ENCODE measurements at regions not wholly inside any gene's neighbourhood (a gene's known extent, or its start where the extent isn't known, plus 50 kb on each side); places are given as distances from the start of the nearest gene placed in this dataset.

DNA sequence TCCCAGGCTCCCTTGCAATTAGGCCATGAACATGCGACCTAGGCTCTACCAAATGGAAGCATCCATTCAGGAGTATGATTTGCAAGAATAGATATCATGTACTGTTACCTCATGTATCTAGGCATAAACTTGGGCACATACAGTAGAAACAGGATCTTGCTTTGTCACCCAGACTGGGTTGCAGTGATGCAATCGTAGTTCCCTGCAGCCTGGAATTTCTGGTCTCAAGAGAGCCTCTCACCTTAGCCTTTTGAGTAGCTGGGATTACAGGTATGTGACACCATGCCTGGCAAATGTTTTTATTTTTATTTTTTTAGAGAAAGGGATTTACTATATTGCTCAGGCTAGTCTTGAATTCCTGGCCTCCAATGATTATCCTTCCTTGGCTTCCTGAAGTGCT, 994.2 kb downstream of the ADGRL3 start:
- Mint-ChIP-seq H3K27me3 (no peaks in the 10 kb centered on the region), H3K9me3 (peaks cover 7 to 26% (median 19%) of the 10 kb centered on the region in 3 donors), H3K4me1 (no peaks in the 10 kb centered on the region), H3K4me3 (no peak overlapping the region), H3K36me3 (no peaks in the 10 kb centered on the region), H3K27ac (no peak overlapping the region)
- Histone ChIP-seq H3K27ac (ENCODE audit: low read length) (no peak overlapping the region), H3K4me3 (ENCODE audit: control insufficient read depth in 1 of 2, extremely low read depth in 1 of 2, low read length in 1 of 2) (no peak overlapping the region), H3K4me1 (ENCODE audit: control insufficient read depth in 1 of 2, extremely low read depth in 1 of 2, insufficient read depth in 2 of 2, low read length in 2 of 2) (no peaks in the 10 kb centered on the region), H3K36me3 (ENCODE audit: control insufficient read depth in 2 of 2, extremely low read depth in 1 of 2, insufficient read depth in 1 of 2, low read length in 1 of 2) (no peaks in the 10 kb centered on the region), H3K27me3 (replicated peaks in 1 of 2; ENCODE audit: control insufficient read depth in 2 of 2, extremely low read depth in 1 of 2, insufficient read depth in 2 of 2, low read length in 1 of 2) (no peaks in the 10 kb centered on the region), H3K9me3 (peaks cover 2% of the 10 kb centered on the region)
- POLR2A ChIA-PET = no interaction called here
- DNase-seq (no peak), ATAC-seq (replicated peaks in 1 of 4) (no peak)
- CTCF ChIA-PET = no interaction called here
- WGBS (ENCODE audit: insufficient coverage) = 71% methylated on average over 1 of the region's 2 CpGs

DNA sequence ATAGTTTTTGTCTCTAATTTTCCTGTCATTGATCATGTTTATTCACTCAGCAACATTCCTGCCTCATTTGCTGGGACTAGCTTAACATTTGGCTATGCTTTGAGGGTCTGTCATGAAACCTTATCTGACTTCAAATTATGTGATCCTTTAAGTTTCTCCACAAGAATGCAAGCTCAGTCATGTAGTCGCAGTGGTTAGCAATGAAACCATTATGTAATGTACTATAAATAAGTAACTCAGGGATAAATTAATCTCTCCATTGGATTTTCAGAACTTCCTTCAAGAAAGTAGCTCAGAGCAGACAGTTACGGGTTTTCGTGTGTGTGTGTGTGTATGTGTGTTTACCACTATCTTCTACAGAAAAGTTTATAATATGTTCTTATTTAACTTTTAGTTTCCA, 993.6 kb downstream of the ADGRL3 start:
- H3K36me3 Mint-ChIP-seq = no peaks in the 10 kb centered on the region
- peaks cover 7 to 26% (median 16%) of the 10 kb centered on the region in 3 donors for H3K9me3 Mint-ChIP-seq
- CTCF ChIA-PET = no interaction called here
- H3K36me3 ChIP-seq (ENCODE audit: control insufficient read depth in 2 of 2, extremely low read depth in 1 of 2, insufficient read depth in 1 of 2, low read length in 1 of 2) = no peaks in the 10 kb centered on the region
- H3K4me3 ChIP-seq (ENCODE audit: control insufficient read depth in 1 of 2, extremely low read depth in 1 of 2, low read length in 1 of 2) = no peak overlapping the region
- peaks cover 2% of the 10 kb centered on the region for H3K9me3 ChIP-seq
- no peaks in the 10 kb centered on the region for H3K27me3 ChIP-seq (replicated peaks in 1 of 2; ENCODE audit: control insufficient read depth in 2 of 2, extremely low read depth in 1 of 2, insufficient read depth in 2 of 2, low read length in 1 of 2)
- POLR2A ChIA-PET = no interaction called here
- H3K27ac ChIP-seq (ENCODE audit: low read length) = no peak overlapping the region
- H3K4me1 Mint-ChIP-seq = no peaks in the 10 kb centered on the region
- WGBS (ENCODE audit: insufficient coverage) = no CpG with 5 or more reads among the region's 3 CpGs
- no peak overlapping the region for H3K27ac Mint-ChIP-seq
- ATAC-seq (replicated peaks in 1 of 4) (no peak), DNase-seq (no peak)
- no peaks in the 10 kb centered on the region for H3K27me3 Mint-ChIP-seq
- no peak overlapping the region for H3K4me3 Mint-ChIP-seq
- H3K4me1 ChIP-seq (ENCODE audit: control insufficient read depth in 1 of 2, extremely low read depth in 1 of 2, insufficient read depth in 2 of 2, low read length in 2 of 2) = no peaks in the 10 kb centered on the region

DNA sequence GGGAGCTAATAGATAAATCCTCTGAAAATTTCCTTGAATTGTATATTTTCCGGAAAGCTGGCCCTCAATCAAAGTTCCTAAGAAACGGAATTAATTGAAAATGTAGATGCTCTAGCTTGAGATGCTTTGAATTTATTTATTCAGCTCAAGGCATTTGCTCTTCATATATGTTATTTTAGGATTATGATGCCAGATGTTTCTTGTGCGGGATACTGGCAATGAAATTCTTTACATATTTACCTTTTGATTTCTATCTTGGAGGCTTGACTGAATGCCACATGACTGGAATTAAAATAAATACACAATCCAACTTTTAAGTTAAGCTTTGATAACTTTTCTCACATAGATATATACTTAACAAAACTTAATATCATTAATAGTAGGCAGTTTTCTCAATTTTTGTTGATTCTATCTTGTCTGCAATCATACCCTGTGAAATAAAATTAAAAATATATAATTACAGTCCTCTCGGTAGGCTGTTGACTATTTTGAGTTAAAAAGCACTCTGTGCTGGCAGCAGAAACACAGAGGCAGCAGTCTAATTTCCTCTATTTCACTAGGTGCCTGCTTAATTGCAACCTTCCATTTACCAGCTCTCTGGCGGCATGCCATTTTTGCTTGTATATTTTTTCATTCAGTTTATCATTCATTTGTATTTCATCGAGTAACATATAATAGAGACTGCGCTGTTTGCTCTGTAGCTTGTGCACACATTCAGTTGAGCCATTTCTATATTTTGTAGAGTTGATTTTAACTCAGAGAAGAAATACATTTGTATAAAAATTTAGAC, 991.5 kb downstream of the ADGRL3 start:
- H3K27ac Mint-ChIP-seq = no peak overlapping the region
- H3K27ac ChIP-seq (ENCODE audit: low read length) = no peak overlapping the region
- DNase-seq (no peak), ATAC-seq (replicated peaks in 1 of 4) (no peak)
- H3K36me3 ChIP-seq (ENCODE audit: control insufficient read depth in 2 of 2, extremely low read depth in 1 of 2, insufficient read depth in 1 of 2, low read length in 1 of 2) = no peaks in the 10 kb centered on the region
- no peaks in the 10 kb centered on the region for H3K27me3 Mint-ChIP-seq
- H3K9me3 ChIP-seq = peaks cover 2% of the 10 kb centered on the region
- CTCF ChIA-PET = no interaction called here
- WGBS (ENCODE audit: insufficient coverage) = no CpG with 5 or more reads among the region's 7 CpGs
- H3K4me3 ChIP-seq (ENCODE audit: control insufficient read depth in 1 of 2, extremely low read depth in 1 of 2, low read length in 1 of 2) = no peak overlapping the region
- H3K27me3 ChIP-seq (replicated peaks in 1 of 2; ENCODE audit: control insufficient read depth in 2 of 2, extremely low read depth in 1 of 2, insufficient read depth in 2 of 2, low read length in 1 of 2) = no peaks in the 10 kb centered on the region
- POLR2A ChIA-PET = no interaction called here
- H3K4me1 Mint-ChIP-seq = no peaks in the 10 kb centered on the region
- no peak overlapping the region for H3K4me3 Mint-ChIP-seq
- no peaks in the 10 kb centered on the region for H3K36me3 Mint-ChIP-seq
- H3K9me3 Mint-ChIP-seq = peaks cover 18 to 29% (median 29%) of the 10 kb centered on the region in 3 donors
- no peaks in the 10 kb centered on the region for H3K4me1 ChIP-seq (ENCODE audit: control insufficient read depth in 1 of 2, extremely low read depth in 1 of 2, insufficient read depth in 2 of 2, low read length in 2 of 2)

DNA sequence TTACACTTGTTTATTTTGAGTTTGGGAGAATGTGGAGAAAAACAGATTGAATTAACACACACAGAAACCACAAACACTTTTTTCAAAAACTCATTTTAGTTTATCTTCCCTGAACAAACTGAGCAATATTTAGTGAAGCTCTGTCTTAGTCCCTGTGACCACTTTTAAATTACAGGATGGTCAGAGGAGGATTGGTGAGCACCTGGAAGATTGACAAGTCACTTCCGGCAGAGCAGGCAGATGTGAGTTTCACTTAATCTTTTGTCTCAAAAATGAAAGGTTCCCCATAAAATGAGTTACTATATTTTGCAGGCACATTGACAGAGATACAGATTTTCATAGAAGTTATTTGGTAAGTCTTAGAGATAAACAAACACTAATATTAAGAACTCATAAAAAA, 970.1 kb downstream of the ADGRL3 start:
- CTCF ChIA-PET = no interaction called here
- no peaks in the 10 kb centered on the region for H3K36me3 Mint-ChIP-seq
- no peak overlapping the region for H3K27ac Mint-ChIP-seq

DNA sequence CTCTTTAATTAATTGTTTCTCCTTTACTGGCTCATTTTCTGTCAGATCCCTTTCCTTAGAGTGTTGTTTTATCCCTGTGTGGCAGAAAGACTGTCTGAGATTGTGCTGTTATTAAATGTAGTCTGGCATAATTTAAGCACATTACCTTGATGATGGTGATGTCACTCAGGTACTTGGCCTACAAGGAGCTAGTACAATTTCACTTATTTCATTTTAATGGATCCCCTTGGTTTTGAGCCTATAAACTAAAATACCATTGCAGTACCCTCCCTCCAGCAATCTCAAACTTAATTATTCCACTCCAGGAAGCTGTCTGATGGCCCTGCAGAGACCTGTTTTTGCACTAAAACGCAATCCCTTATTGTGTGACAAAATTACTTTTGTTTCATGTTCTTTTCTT, 968.6 kb downstream of the ADGRL3 start:
- peaks cover 7 to 23% (median 12%) of the 10 kb centered on the region in 3 donors for H3K9me3 Mint-ChIP-seq
- no peak overlapping the region for H3K27ac Mint-ChIP-seq
- POLR2A ChIA-PET = no interaction called here
- no peak for ATAC-seq (replicated peaks in 1 of 4)
- no peaks in the 10 kb centered on the region for H3K27me3 ChIP-seq (replicated peaks in 1 of 2; ENCODE audit: control insufficient read depth in 2 of 2, extremely low read depth in 1 of 2, insufficient read depth in 2 of 2, low read length in 1 of 2)
- DNase-seq = no peak
- no peaks in the 10 kb centered on the region for H3K36me3 ChIP-seq (ENCODE audit: control insufficient read depth in 2 of 2, extremely low read depth in 1 of 2, insufficient read depth in 1 of 2, low read length in 1 of 2)
- H3K4me1 ChIP-seq (ENCODE audit: control insufficient read depth in 1 of 2, extremely low read depth in 1 of 2, insufficient read depth in 2 of 2, low read length in 2 of 2) = no peaks in the 10 kb centered on the region
- no peaks in the 10 kb centered on the region for H3K27me3 Mint-ChIP-seq
- WGBS (ENCODE audit: insufficient coverage) = no CpG with 5 or more reads among the region's 1 CpG
- H3K4me3 Mint-ChIP-seq = no peak overlapping the region
- H3K4me3 ChIP-seq (ENCODE audit: control insufficient read depth in 1 of 2, extremely low read depth in 1 of 2, low read length in 1 of 2) = no peak overlapping the region
- CTCF ChIA-PET = no interaction called here
- H3K36me3 Mint-ChIP-seq = no peaks in the 10 kb centered on the region
- no peaks in the 10 kb centered on the region for H3K4me1 Mint-ChIP-seq
- H3K27ac ChIP-seq (ENCODE audit: low read length) = no peak overlapping the region
- H3K9me3 ChIP-seq = no peaks in the 10 kb centered on the region

More for the DNA sequence above, 970.1 kb downstream of the ADGRL3 start:
- Histone ChIP-seq H3K27ac (ENCODE audit: low read length) (no peak overlapping the region), H3K36me3 (ENCODE audit: control insufficient read depth in 2 of 2, extremely low read depth in 1 of 2, insufficient read depth in 1 of 2, low read length in 1 of 2) (no peaks in the 10 kb centered on the region), H3K4me1 (ENCODE audit: control insufficient read depth in 1 of 2, extremely low read depth in 1 of 2, insufficient read depth in 2 of 2, low read length in 2 of 2) (no peaks in the 10 kb centered on the region), H3K27me3 (replicated peaks in 1 of 2; ENCODE audit: control insufficient read depth in 2 of 2, extremely low read depth in 1 of 2, insufficient read depth in 2 of 2, low read length in 1 of 2) (no peaks in the 10 kb centered on the region), H3K9me3 (no peaks in the 10 kb centered on the region), H3K4me3 (ENCODE audit: control insufficient read depth in 1 of 2, extremely low read depth in 1 of 2, low read length in 1 of 2) (no peak overlapping the region)
- H3K4me3 Mint-ChIP-seq = no peak overlapping the region
- ATAC-seq (replicated peaks in 1 of 4) (no peak), DNase-seq (no peak)
- WGBS (ENCODE audit: insufficient coverage) = no CpG with 5 or more reads among the region's 1 CpG
- H3K27me3 Mint-ChIP-seq = no peaks in the 10 kb centered on the region
- no peaks in the 10 kb centered on the region for H3K4me1 Mint-ChIP-seq
- peaks cover 4 to 14% (median 7%) of the 10 kb centered on the region in 3 donors for H3K9me3 Mint-ChIP-seq
- POLR2A ChIA-PET = no interaction called here

DNA sequence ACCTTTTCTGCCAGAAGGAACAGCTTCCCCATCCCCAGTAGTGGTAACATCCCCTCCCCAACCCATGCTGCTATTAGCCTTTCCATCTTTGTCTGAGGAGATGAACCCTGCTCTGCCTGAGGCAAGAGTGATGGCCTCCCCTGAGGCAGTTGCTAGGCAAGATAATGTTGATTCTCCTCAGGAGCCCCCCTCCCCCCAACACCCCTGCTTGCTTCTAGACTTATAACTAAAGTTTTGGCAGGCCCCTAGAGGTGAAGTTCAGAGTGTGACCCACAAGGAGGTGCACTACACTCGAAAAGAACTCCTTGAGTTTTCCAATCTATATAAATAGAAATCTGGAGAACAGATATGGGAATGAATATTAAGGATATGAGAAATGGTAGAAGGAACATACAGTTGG, 962.5 kb downstream of the ADGRL3 start:
- no CpG with 5 or more reads among the region's 1 CpG for WGBS (ENCODE audit: insufficient coverage)
- Mint-ChIP-seq H3K27me3 (no peaks in the 10 kb centered on the region), H3K4me1 (no peaks in the 10 kb centered on the region), H3K36me3 (no peaks in the 10 kb centered on the region), H3K27ac (no peak overlapping the region), H3K9me3 (peaks cover 22 to 40% (median 24%) of the 10 kb centered on the region in 3 donors), H3K4me3 (no peak overlapping the region)
- H3K4me3 ChIP-seq (ENCODE audit: control insufficient read depth in 1 of 2, extremely low read depth in 1 of 2, low read length in 1 of 2) = no peak overlapping the region
- no peak overlapping the region for H3K27ac ChIP-seq (ENCODE audit: low read length)
- no peak for DNase-seq
- no peaks in the 10 kb centered on the region for H3K36me3 ChIP-seq (ENCODE audit: control insufficient read depth in 2 of 2, extremely low read depth in 1 of 2, insufficient read depth in 1 of 2, low read length in 1 of 2)
- H3K4me1 ChIP-seq (ENCODE audit: control insufficient read depth in 1 of 2, extremely low read depth in 1 of 2, insufficient read depth in 2 of 2, low read length in 2 of 2) = no peaks in the 10 kb centered on the region
- no peaks in the 10 kb centered on the region for H3K27me3 ChIP-seq (replicated peaks in 1 of 2; ENCODE audit: control insufficient read depth in 2 of 2, extremely low read depth in 1 of 2, insufficient read depth in 2 of 2, low read length in 1 of 2)
- no peak for ATAC-seq (replicated peaks in 1 of 4)
- no peaks in the 10 kb centered on the region for H3K9me3 ChIP-seq
- ChIA-PET CTCF (no interaction called here), POLR2A (no interaction called here)

DNA sequence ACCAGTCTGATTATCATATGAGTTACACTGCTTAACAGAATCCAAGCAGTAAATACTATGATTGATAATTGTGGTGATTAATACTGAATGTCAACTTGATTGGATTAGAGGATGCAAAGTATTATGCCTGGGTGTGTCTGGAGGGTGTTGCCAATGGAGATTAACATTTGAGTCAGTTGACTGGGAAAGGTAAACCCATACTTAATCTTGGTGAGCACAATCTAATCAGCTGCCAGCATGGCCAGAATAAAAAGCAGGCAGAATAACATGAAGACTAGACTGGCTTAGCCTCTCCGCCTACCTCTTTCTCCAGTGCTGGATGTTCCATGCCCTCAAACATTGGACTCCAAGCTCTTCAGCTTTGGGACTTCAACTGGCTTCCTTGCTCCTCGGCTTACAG, 961.3 kb downstream of the ADGRL3 start:
- 100% methylated on average over 1 of the region's 2 CpGs for WGBS (ENCODE audit: insufficient coverage)
- no peaks in the 10 kb centered on the region for H3K4me1 ChIP-seq (ENCODE audit: control insufficient read depth in 1 of 2, extremely low read depth in 1 of 2, insufficient read depth in 2 of 2, low read length in 2 of 2)
- POLR2A ChIA-PET = no interaction called here
- Mint-ChIP-seq H3K4me1 (no peaks in the 10 kb centered on the region), H3K27ac (no peak overlapping the region), H3K27me3 (no peaks in the 10 kb centered on the region), H3K36me3 (no peaks in the 10 kb centered on the region), H3K9me3 (peaks cover 20 to 44% (median 27%) of the 10 kb centered on the region in 3 donors), H3K4me3 (no peak overlapping the region)
- H3K27ac ChIP-seq (ENCODE audit: low read length) = no peak overlapping the region
- CTCF ChIA-PET = no interaction called here
- DNase-seq = no peak
- H3K27me3 ChIP-seq (replicated peaks in 1 of 2; ENCODE audit: control insufficient read depth in 2 of 2, extremely low read depth in 1 of 2, insufficient read depth in 2 of 2, low read length in 1 of 2) = no peaks in the 10 kb centered on the region
- ATAC-seq (replicated peaks in 1 of 4) = no peak
- no peaks in the 10 kb centered on the region for H3K9me3 ChIP-seq
- no peaks in the 10 kb centered on the region for H3K36me3 ChIP-seq (ENCODE audit: control insufficient read depth in 2 of 2, extremely low read depth in 1 of 2, insufficient read depth in 1 of 2, low read length in 1 of 2)
- H3K4me3 ChIP-seq (ENCODE audit: control insufficient read depth in 1 of 2, extremely low read depth in 1 of 2, low read length in 1 of 2) = no peak overlapping the region
